ENCODE measurements at regions not wholly inside any gene's neighbourhood (a gene's known extent, or its start where the extent isn't known, plus 50 kb on each side); places are given as distances from the start of the nearest gene placed in this dataset.

- no peak overlapping the region for H2BK5ac ChIP-seq (ENCODE audit: low read depth, low read length)
- H3K27me3 ChIP-seq (replicated peaks in 1 of 4; ENCODE audit: control insufficient read depth in 3 of 4, extremely low read depth in 1 of 4, insufficient read depth in 3 of 4, low read length in 3 of 4) = no peaks in the 10 kb centered on the region
- no peak overlapping the region for H2BK20ac ChIP-seq (ENCODE audit: low read length)
- ChIA-PET CTCF (ENCODE audit: partially characterized antibody) (interaction anchor here (1.0 kb wide), 1 partner anchor 12 kb away, joined by 3 read pairs; no protein-coding TSS in a partner anchor), POLR2A (ENCODE audit: partially characterized antibody) (interaction anchor here (0.6 kb wide), 1 partner anchor 27 kb away, joined by 3 read pairs; no protein-coding TSS in a partner anchor)
- no peak overlapping the region for H3K27ac ChIP-seq (ENCODE audit: low read depth, low read length)
- no peak overlapping the region for H2AFZ ChIP-seq (ENCODE audit: low read length)
- H3K56ac ChIP-seq (replicated peaks; ENCODE audit: insufficient read length, low read depth, low read length) = no peak overlapping the region
- H4K91ac ChIP-seq (replicated peaks; ENCODE audit: insufficient read length, low read length) = no peak overlapping the region
- H3K79me1 ChIP-seq (ENCODE audit: low read depth, low read length) = no peaks in the 10 kb centered on the region
- no peak overlapping the region for H3K18ac ChIP-seq (ENCODE audit: extremely low read depth, low read length)
- H4K5ac ChIP-seq (ENCODE audit: insufficient read length, low read depth, low read length) = no peak overlapping the region
- H3K23ac ChIP-seq (ENCODE audit: insufficient read length) = no peak overlapping the region
- FAIRE-seq (no peak), DNase-seq (ENCODE audit: low read depth in 1 of 2, low spot score in 2 of 2) (no peak)
- TF ChIP-seq CEBPB (IDR thresholded peaks at IDR 0.05; ENCODE audit: low read depth, low read length) (no peak), TAF7 (optimal IDR thresholded peaks at IDR 0.05; ENCODE audit: borderline replicate concordance, low read depth, low read length) (no peak), POU5F1 (IDR thresholded peaks at IDR 0.05; ENCODE audit: low read depth, low read length) (no peak), EP300 (IDR thresholded peaks at IDR 0.05; ENCODE audit: borderline replicate concordance in 1 of 2, low read depth in 2 of 2, low read length in 2 of 2) (no peak), ZNF274 (IDR thresholded peaks at IDR 0.05; ENCODE audit: borderline replicate concordance, extremely low read depth, low read length) (no peak), POLR2A (IDR thresholded peaks at IDR 0.05; ENCODE audit: control extremely low read depth in 1 of 2, low read depth in 2 of 2, low read length in 2 of 2) (no peak), RXRA (IDR thresholded peaks at IDR 0.05; ENCODE audit: insufficient read depth, low read depth, low read length) (no peak), SIN3A (conservative IDR thresholded peaks at IDR 0.05 in 1 of 2, IDR thresholded peaks at IDR 0.05 in 1 of 2; ENCODE audit: low read depth in 1 of 2, low read length in 2 of 2) (no peak), SP2 (IDR thresholded peaks at IDR 0.05; ENCODE audit: low read length) (no peak), BACH1 (IDR thresholded peaks at IDR 0.05; ENCODE audit: low read length) (no peak), SUZ12 (IDR thresholded peaks at IDR 0.05; ENCODE audit: low read length) (no peak), NRF1 (IDR thresholded peaks at IDR 0.05; ENCODE audit: low read depth, low read length) (no peak), HDAC2 (IDR thresholded peaks at IDR 0.05; ENCODE audit: borderline replicate concordance in 1 of 2, low read depth in 2 of 2, low read length in 2 of 2) (no peak), YY1 (IDR thresholded peaks at IDR 0.05; ENCODE audit: low read depth, low read length) (no peak), CBX8 (IDR thresholded peaks at IDR 0.05; ENCODE audit: borderline replicate concordance, low read depth, low read length) (no peak), MAFK (IDR thresholded peaks at IDR 0.05; ENCODE audit: low read depth, low read length) (no peak), POLR2AphosphoS5 (IDR thresholded peaks at IDR 0.05; ENCODE audit: low read depth, low read length) (no peak)
- H3K4me1 ChIP-seq (replicated peaks in 1 of 4; ENCODE audit: control insufficient read depth in 3 of 4, insufficient read depth in 4 of 4, low read length in 3 of 4) = 0 out of 7 replicates have a peak, but pooled peaks cover 0 to 2% (median 0%) of the 10 kb centered on the region in 4 experiments
- no peaks in the 10 kb centered on the region for H4K20me1 ChIP-seq (replicated peaks in 1 of 2; ENCODE audit: control insufficient read depth in 1 of 2, insufficient read depth in 2 of 2, low read length in 2 of 2)
- no peaks in the 10 kb centered on the region for H3K9me3 ChIP-seq (ENCODE audit: insufficient read depth in 2 of 2, low read depth in 1 of 2, low read length in 1 of 2)
- H3K4ac ChIP-seq (replicated peaks; ENCODE audit: insufficient read length, low read depth, low read length) = no peak overlapping the region
- no peak overlapping the region for H3K9ac ChIP-seq (replicated peaks in 1 of 4; ENCODE audit: extremely low read depth in 1 of 4, low read depth in 3 of 4, low read length in 3 of 4)
- H3K4me3 ChIP-seq (ENCODE audit: extremely low read depth in 1 of 4, insufficient read depth in 2 of 4, low read depth in 3 of 4, low read length in 4 of 4) = no peak overlapping the region
- no peak overlapping the region for H4K8ac ChIP-seq (ENCODE audit: extremely low read depth, insufficient read depth, low read length)
- H3K79me2 ChIP-seq (ENCODE audit: control insufficient read depth in 1 of 2, insufficient read depth in 2 of 2, low read length in 2 of 2) = no peaks in the 10 kb centered on the region
- no peak overlapping the region for H2BK15ac ChIP-seq (ENCODE audit: low read length)
- no peaks in the 10 kb centered on the region for H3K23me2 ChIP-seq (ENCODE audit: low read depth, low read length)
- no peak overlapping the region for H2BK12ac ChIP-seq (ENCODE audit: low read depth, low read length)
- H2BK120ac ChIP-seq (replicated peaks; ENCODE audit: low read depth, low read length) = no peak overlapping the region
- no peak overlapping the region for H3K4me2 ChIP-seq (ENCODE audit: insufficient read depth in 1 of 2, low read depth in 2 of 2, low read length in 2 of 2)
- H3K36me3 ChIP-seq (ENCODE audit: control insufficient read depth in 2 of 4, insufficient read depth in 4 of 4, low read length in 3 of 4) = no peaks in the 10 kb centered on the region
- no peak overlapping the region for H2AK5ac ChIP-seq (ENCODE audit: low read depth, low read length)
- no peak overlapping the region for H3K14ac ChIP-seq (ENCODE audit: insufficient read length)
Measured at GRCh38 chr1:56054959-56055358, 524.4 kb downstream of the PLPP3 start.
